ENCODE measurements at regions not wholly inside any gene's neighbourhood (a gene's known extent, or its start where the extent isn't known, plus 50 kb on each side); places are given as distances from the start of the nearest gene placed in this dataset.

GRCh38 chr9:82613498-82613897 is 449.4 kb downstream of the RASEF start:
- intact Hi-C loops (cut with DNase I; ENCODE audit: low total_unique reads), result no loop called here
- DNase-seq (ENCODE audit: low spot score in 2 of 2), result no peak
- Histone ChIP-seq H3K9me3 (no peaks in the 10 kb centered on the region), H3K4me1 (no peaks in the 10 kb centered on the region), H3K27me3 (peaks cover 0 to 2% of the 10 kb centered on the region in 2 donors), H3K36me3 (no peaks in the 10 kb centered on the region), H3K27ac (no peak overlapping the region), H3K4me3 (no peak overlapping the region)
- no peak for TF ChIP-seq CTCF (IDR thresholded peaks at IDR 0.05)

DNA sequence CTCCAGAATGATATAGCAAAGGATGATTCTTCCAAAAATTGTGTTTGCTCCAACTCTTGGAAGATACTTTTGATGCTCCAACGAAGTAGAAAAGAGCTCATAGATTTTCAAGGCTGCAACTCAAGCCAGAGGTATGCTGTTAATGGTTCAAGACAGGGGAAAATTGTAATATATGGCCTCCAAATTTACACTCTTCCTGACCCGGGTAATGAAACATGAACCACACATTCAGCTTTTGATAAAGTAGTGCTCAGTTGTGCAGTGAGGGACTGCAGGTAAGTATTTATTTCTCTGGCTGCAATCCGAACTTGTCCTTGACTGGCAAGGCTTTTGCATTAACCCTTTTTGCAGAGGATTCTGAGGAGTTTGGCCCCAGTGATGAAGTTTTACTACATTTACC is 446.4 kb downstream of the RASEF start:
- TF ChIP-seq POLR2A (IDR thresholded peaks at IDR 0.05) (no peak), POLR2AphosphoS5 (IDR thresholded peaks at IDR 0.05) (no peak), CTCF (IDR thresholded peaks at IDR 0.05) (no peak)
- intact Hi-C loops (cut with DNase I; ENCODE audit: low total_unique reads), result loop anchor here (5.0 kb wide), 1 partner anchor 181 kb away; no protein-coding TSS in a partner anchor
- H3K27ac ChIP-seq, result no peak overlapping the region
- H3K27me3 ChIP-seq, result no peaks in the 10 kb centered on the region
- no peaks in the 10 kb centered on the region for H3K9me3 ChIP-seq
- no peaks in the 10 kb centered on the region for H3K4me1 ChIP-seq
- no peak overlapping the region for H3K4me3 ChIP-seq
- H3K36me3 ChIP-seq, result no peaks in the 10 kb centered on the region
- no peak for DNase-seq (ENCODE audit: low spot score in 2 of 2)

DNA sequence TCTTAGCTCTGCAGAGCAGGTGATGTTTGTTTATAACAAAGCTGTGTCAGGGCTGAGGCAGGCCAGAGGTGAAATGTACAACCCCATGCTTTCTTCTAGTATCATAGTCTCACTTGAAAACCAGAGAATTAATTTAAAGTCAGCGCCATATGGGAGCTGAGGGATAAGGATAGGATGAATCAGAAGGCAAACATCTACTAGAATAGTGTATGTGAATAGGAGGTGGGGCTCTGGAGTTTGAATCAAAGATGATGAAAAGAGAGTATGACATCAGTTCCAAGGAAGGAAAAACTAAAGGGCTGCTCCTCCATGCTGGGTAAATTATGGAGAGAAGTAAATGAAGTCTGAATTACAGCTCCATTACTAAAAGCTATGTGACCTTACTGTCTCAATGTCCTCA is 441.5 kb downstream of the RASEF start:
- no peaks in the 10 kb centered on the region for H3K9me3 ChIP-seq
- no peaks in the 10 kb centered on the region for H3K4me1 ChIP-seq
- TF ChIP-seq CTCF (IDR thresholded peaks at IDR 0.05) (no peak), POLR2AphosphoS5 (IDR thresholded peaks at IDR 0.05) (no peak), POLR2A (IDR thresholded peaks at IDR 0.05) (no peak)
- no peak overlapping the region for H3K27ac ChIP-seq
- no peak overlapping the region for H3K4me3 ChIP-seq
- no peaks in the 10 kb centered on the region for H3K27me3 ChIP-seq
- intact Hi-C loops (cut with DNase I; ENCODE audit: low total_unique reads), result no loop called here
- no peak for DNase-seq (ENCODE audit: low spot score in 2 of 2)
- no peaks in the 10 kb centered on the region for H3K36me3 ChIP-seq

DNA sequence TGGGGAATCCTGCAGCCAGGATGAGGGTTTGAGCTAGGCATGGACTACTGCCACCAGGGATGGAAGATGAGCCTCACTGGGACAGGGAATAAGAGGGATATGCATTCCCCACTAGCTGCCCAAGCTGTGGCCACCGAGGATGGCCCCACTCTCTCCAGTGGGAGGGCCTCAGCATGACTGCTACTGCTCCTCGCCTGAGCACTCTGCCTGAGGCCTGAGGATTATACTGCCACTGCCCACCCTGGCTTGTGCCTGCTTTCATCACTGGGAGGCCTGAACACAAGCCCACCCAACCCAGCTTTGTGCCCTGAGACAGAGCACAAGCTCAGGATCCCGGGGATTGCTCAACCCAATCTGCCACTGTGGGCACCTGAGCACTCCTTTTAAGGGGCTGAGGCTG is 425.6 kb downstream of the RASEF start:
- H3K4me3 ChIP-seq, result no peak overlapping the region

GRCh38 chr9:82645600-82645999 is 417.3 kb downstream of the RASEF start:
- intact Hi-C loops (cut with DNase I; ENCODE audit: low total_unique reads), result no loop called here
- Histone ChIP-seq H3K4me1 (no peaks in the 10 kb centered on the region), H3K4me3 (no peak overlapping the region), H3K27ac (no peak overlapping the region), H3K36me3 (no peaks in the 10 kb centered on the region), H3K27me3 (no peaks in the 10 kb centered on the region), H3K9me3 (peaks cover 0 to 8% of the 10 kb centered on the region in 2 donors)
- no peak for TF ChIP-seq POLR2AphosphoS5 (IDR thresholded peaks at IDR 0.05)
- no peak for TF ChIP-seq POLR2A (IDR thresholded peaks at IDR 0.05)
- no peak for TF ChIP-seq CTCF (IDR thresholded peaks at IDR 0.05)
- DNase-seq (ENCODE audit: low spot score in 2 of 2), result no peak

More for the DNA sequence above, 425.6 kb downstream of the RASEF start:
- Histone ChIP-seq H3K36me3 (no peaks in the 10 kb centered on the region), H3K4me1 (no peaks in the 10 kb centered on the region), H3K27me3 (no peaks in the 10 kb centered on the region), H3K27ac (no peak overlapping the region), H3K9me3 (peaks cover 10 to 21% of the 10 kb centered on the region in 2 donors)
- no peak for DNase-seq (ENCODE audit: low spot score in 2 of 2)
- intact Hi-C loops (cut with DNase I; ENCODE audit: low total_unique reads), result no loop called here
- no peak for TF ChIP-seq CTCF (IDR thresholded peaks at IDR 0.05)
- TF ChIP-seq POLR2AphosphoS5 (IDR thresholded peaks at IDR 0.05), result no peak
- TF ChIP-seq POLR2A (IDR thresholded peaks at IDR 0.05), result no peak

All from breast epithelium (tissue), 4 donors.